ENCODE measurements at regions not wholly inside any gene's neighbourhood (a gene's known extent, or its start where the extent isn't known, plus 50 kb on each side); places are given as distances from the start of the nearest gene placed in this dataset.

- no peak for TF ChIP-seq CTCF (IDR thresholded peaks at IDR 0.05; ENCODE audit: low read depth, low read length)
- no peak overlapping the region for H3K4me3 ChIP-seq (ENCODE audit: low read depth, low read length)
- no peaks in the 10 kb centered on the region for H3K36me3 ChIP-seq
- no peak for DNase-seq
- H3K27me3 ChIP-seq (ENCODE audit: insufficient read depth, low read depth, severe bottlenecking): no peaks in the 10 kb centered on the region
- no peaks in the 10 kb centered on the region for H3K9me3 ChIP-seq (ENCODE audit: severe bottlenecking)
- no peak overlapping the region for H3K27ac ChIP-seq
These were observed 287.0 kb downstream of the RERGL start for GRCh38 chr12:17802657-17803641.

GRCh38 chr12:17793854-17794253 is 296.1 kb downstream of the RERGL start:
- no peaks in the 10 kb centered on the region for H3K27me3 ChIP-seq (ENCODE audit: insufficient read depth, low read depth, severe bottlenecking)
- no peak for DNase-seq
- no peak for TF ChIP-seq CTCF (IDR thresholded peaks at IDR 0.05; ENCODE audit: low read depth, low read length)
- H3K4me3 ChIP-seq (ENCODE audit: low read depth, low read length): no peak overlapping the region
- H3K27ac ChIP-seq: no peak overlapping the region
- no peaks in the 10 kb centered on the region for H3K9me3 ChIP-seq (ENCODE audit: severe bottlenecking)
- H3K36me3 ChIP-seq: no peaks in the 10 kb centered on the region

GRCh38 chr12:17778242-17778641 is 311.8 kb downstream of the RERGL start:
- DNase-seq: no peak
- H3K27ac ChIP-seq: no peak overlapping the region
- H3K36me3 ChIP-seq: no peaks in the 10 kb centered on the region
- H3K4me3 ChIP-seq (ENCODE audit: low read depth, low read length): no peak overlapping the region
- no peaks in the 10 kb centered on the region for H3K9me3 ChIP-seq (ENCODE audit: severe bottlenecking)
- no peak for TF ChIP-seq CTCF (IDR thresholded peaks at IDR 0.05; ENCODE audit: low read depth, low read length)
- no peaks in the 10 kb centered on the region for H3K27me3 ChIP-seq (ENCODE audit: insufficient read depth, low read depth, severe bottlenecking)

GRCh38 chr12:17763366-17763765 is 326.6 kb downstream of the RERGL start:
- Histone ChIP-seq H3K27ac (no peak overlapping the region), H3K36me3 (no peaks in the 10 kb centered on the region), H3K9me3 (ENCODE audit: severe bottlenecking) (no peaks in the 10 kb centered on the region), H3K4me3 (ENCODE audit: low read depth, low read length) (no peak overlapping the region), H3K27me3 (ENCODE audit: insufficient read depth, low read depth, severe bottlenecking) (no peaks in the 10 kb centered on the region)
- DNase-seq: no peak
- no peak for TF ChIP-seq CTCF (IDR thresholded peaks at IDR 0.05; ENCODE audit: low read depth, low read length)

GRCh38 chr12:17759982-17760381 is 330.0 kb downstream of the RERGL start:
- no peak for TF ChIP-seq CTCF (IDR thresholded peaks at IDR 0.05; ENCODE audit: low read depth, low read length)
- Histone ChIP-seq H3K27ac (no peak overlapping the region), H3K9me3 (ENCODE audit: severe bottlenecking) (no peaks in the 10 kb centered on the region), H3K4me3 (ENCODE audit: low read depth, low read length) (no peak overlapping the region), H3K36me3 (no peaks in the 10 kb centered on the region), H3K27me3 (ENCODE audit: insufficient read depth, low read depth, severe bottlenecking) (no peaks in the 10 kb centered on the region)
- DNase-seq: no peak

All from WERI-Rb-1 (cell line).